SIG-M5 treated with dmso at 0.1 percent for 504 hours (cell line): ENCODE measurements at regions not wholly inside any gene's neighbourhood (a gene's known extent, or its start where the extent isn't known, plus 50 kb on each side); places are given as distances from the start of the nearest gene placed in this dataset.

Experiments
- DNase-seq: peaks from one replicate; lab custom pipeline; 2025; ENCODE audit not compliant: unreplicated experiment; lab: John Stamatoyannopoulos, UW

GRCh38 chr16:80489173-80489572 is 51.6 kb upstream of the DYNLRB2 start:
- DNase-seq, result no peak

- no peak for DNase-seq
Measured at GRCh38 chr16:80488167-80488566, 52.6 kb upstream of the DYNLRB2 start.

- no peak for DNase-seq
Measured at GRCh38 chr16:80480664-80481063, 60.1 kb upstream of the DYNLRB2 start.

GRCh38 chr16:80477838-80478237 is 63.0 kb upstream of the DYNLRB2 start:
- DNase-seq, result no peak

GRCh38 chr16:80468029-80468428 is 72.8 kb upstream of the DYNLRB2 start:
- DNase-seq, result no peak

- peak; percentile 44 for DNase-seq
Measured at GRCh38 chr16:80466024-80466987, 74.5 kb upstream of the DYNLRB2 start.

GRCh38 chr16:80463751-80464495 is 76.9 kb upstream of the DYNLRB2 start:
- DNase-seq, result no peak

- DNase-seq, result no peak
Measured at GRCh38 chr16:80463326-80463725, 77.5 kb upstream of the DYNLRB2 start.

GRCh38 chr16:80462917-80463316 is 77.9 kb upstream of the DYNLRB2 start:
- DNase-seq, result no peak

GRCh38 chr16:80460988-80461387 is 79.8 kb upstream of the DYNLRB2 start:
- no peak for DNase-seq

GRCh38 chr16:80459966-80460365 is 80.8 kb upstream of the DYNLRB2 start:
- no peak for DNase-seq

GRCh38 chr16:80459331-80459777 is 81.4 kb upstream of the DYNLRB2 start:
- DNase-seq, result no peak

GRCh38 chr16:80457871-80458270 is 82.9 kb upstream of the DYNLRB2 start:
- DNase-seq, result no peak

- no peak for DNase-seq
Measured at GRCh38 chr16:80454802-80455201, 86.0 kb upstream of the DYNLRB2 start.

- DNase-seq, result no peak
Measured at GRCh38 chr16:80449392-80449791, 91.4 kb upstream of the DYNLRB2 start.

- DNase-seq, result no peak
Measured at GRCh38 chr16:80447241-80447640, 93.6 kb upstream of the DYNLRB2 start.

- no peak for DNase-seq
Measured at GRCh38 chr16:80442779-80443178, 98.0 kb upstream of the DYNLRB2 start.

- no peak for DNase-seq
Measured at GRCh38 chr16:80441935-80442334, 98.9 kb upstream of the DYNLRB2 start.

GRCh38 chr16:80440667-80441066 is 100.1 kb upstream of the DYNLRB2 start:
- no peak for DNase-seq

- no peak for DNase-seq
Measured at GRCh38 chr16:80437707-80438106, 103.1 kb upstream of the DYNLRB2 start.

- DNase-seq, result no peak
Measured at GRCh38 chr16:80436510-80436909, 104.3 kb upstream of the DYNLRB2 start.

GRCh38 chr16:80433623-80434022 is 107.2 kb upstream of the DYNLRB2 start:
- no peak for DNase-seq
